GM10266 (cell line): ENCODE measurements at regions not wholly inside any gene's neighbourhood (a gene's known extent, or its start where the extent isn't known, plus 50 kb on each side); places are given as distances from the start of the nearest gene placed in this dataset.

Experiments used
- DNase-seq: peaks from one replicate; pipeline ENCODE4 v3.0.0; 2012; ENCODE audit errors: extremely low spot score
- CTCF ChIP-seq: IDR thresholded peaks from 2 replicates; pipeline ENCODE4 v1.5.1; 2012; ENCODE audit warnings: mild to moderate bottlenecking, low read depth; ENCODE audit not compliant: control insufficient read depth, insufficient read depth; ENCODE audit errors: missing control alignments

GRCh38 chr18:37779220-37779619 is 213.6 kb upstream of the CELF4 start:
- TF ChIP-seq CTCF: no peak

GRCh38 chr18:37778417-37779165 is 213.0 kb upstream of the CELF4 start:
- peak; percentile 58 for DNase-seq

More at GRCh38 chr18:37779220-37779619, 213.6 kb upstream of the CELF4 start:
- no peak for DNase-seq

GRCh38 chr18:37769826-37770225 is 204.2 kb upstream of the CELF4 start:
- DNase-seq: no peak

More at GRCh38 chr18:37778417-37779165, 213.0 kb upstream of the CELF4 start:
- peak; percentile 83 for TF ChIP-seq CTCF

GRCh38 chr18:37764541-37765288 is 199.1 kb upstream of the CELF4 start:
- no peak for TF ChIP-seq CTCF
- DNase-seq: no peak

More at GRCh38 chr18:37769826-37770225, 204.2 kb upstream of the CELF4 start:
- TF ChIP-seq CTCF: no peak

GRCh38 chr18:37762076-37762621 is 196.6 kb upstream of the CELF4 start:
- TF ChIP-seq CTCF: no peak
- no peak for DNase-seq

GRCh38 chr18:37754141-37754540 is 188.5 kb upstream of the CELF4 start:
- TF ChIP-seq CTCF: no peak
- DNase-seq: no peak
